Fibroblast of the aortic adventitia (primary cell): ENCODE measurements at regions not wholly inside any gene's neighbourhood (a gene's known extent, or its start where the extent isn't known, plus 50 kb on each side); places are given as distances from the start of the nearest gene placed in this dataset. TPM values are rescaled to one million over a fixed set of nuclear protein-coding genes. Genes with fewer than 3 reads are reported as not detected.
A peak's percentile ranks its signal among the peaks of the same experiment; 100 is the strongest.
"Not testable (repeated sequence)": the region's sequence is repeated elsewhere in the genome, so short reads cannot be mapped to it uniquely, and the experiment has no call there.

Experiments used
- DNase-seq: peaks from one replicate; pipeline ENCODE4 v3.0.0-alpha.2; 2010; ENCODE audit warnings: low read depth
- H3K4me3 ChIP-seq: 2 replicates; pipeline ENCODE4 v1.5.1; 2011; ENCODE audit warnings: low read depth, mild to moderate bottlenecking, control low read depth, low read length, moderate library complexity
- small RNA-seq: library from RNA; depleted of rRNA; stranded (forward); fragments of <200 nt; gene quantifications from one replicate; pipeline ENCODE3, GENCODE V24; 2012
- TF ChIP-seq, protein P1 (sequence below): IDR thresholded peaks from 2 replicates; pipeline ENCODE4 v1.5.1; 2011; ENCODE audit warnings: mild to moderate bottlenecking, low read length, control low read depth, inconsistent platforms; ENCODE audit not compliant: insufficient read depth

DNA sequence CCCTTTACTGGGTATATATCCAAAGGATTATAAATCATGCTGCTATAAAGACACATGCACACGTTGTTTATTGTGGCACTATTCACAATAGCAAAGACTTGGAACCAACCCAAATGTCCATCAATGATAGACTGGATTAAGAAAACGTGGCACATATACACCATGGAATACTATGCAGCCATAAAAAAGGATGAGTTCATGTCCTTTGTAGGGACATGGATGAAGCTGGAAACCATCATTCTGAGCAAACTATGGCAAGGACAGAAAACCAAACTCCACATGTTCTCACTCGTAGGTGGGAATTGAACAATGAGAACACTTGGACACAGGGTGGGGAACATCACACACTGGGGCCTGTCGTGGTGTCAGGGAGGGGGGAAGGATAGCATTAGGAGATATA lies 59.2 kb downstream of the CXorf49B start:
- not testable (repeated sequence) for DNase-seq, H3K4me3 ChIP-seq

DNA sequence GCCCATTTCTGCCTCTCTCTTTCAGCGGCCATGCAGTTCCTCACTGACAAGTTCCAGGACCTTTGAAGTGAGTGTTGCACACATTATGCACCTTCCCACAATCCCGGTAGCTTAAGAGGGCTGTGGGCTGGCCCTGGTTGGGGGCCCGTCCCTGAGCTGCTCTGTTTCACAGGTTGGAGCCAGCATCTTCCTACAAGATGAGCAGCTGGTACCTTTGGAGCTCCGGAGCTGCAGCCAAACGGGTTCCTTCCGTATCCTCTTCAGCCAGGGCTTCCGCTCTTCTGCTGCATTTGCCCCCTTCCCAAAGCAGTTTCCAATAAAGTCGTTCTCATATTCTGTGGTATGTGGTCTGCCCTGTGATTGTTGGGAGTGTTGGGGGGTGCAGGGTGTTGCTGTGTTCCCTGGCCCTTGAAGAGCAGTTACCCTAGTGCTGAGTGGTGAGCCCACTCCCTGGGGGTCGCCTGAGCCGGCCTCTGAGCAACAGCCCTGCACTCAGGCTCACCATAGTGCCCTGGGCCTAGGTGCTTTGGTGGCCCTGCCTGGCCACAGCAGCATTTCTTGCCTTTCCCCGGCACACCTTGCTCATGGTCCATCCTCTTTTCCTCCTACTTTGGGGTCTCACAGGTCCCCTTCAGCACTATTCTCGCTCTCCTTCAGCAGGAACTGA lies 60.4 kb downstream of the CXorf49B start:
- TF ChIP-seq, protein P1, sequence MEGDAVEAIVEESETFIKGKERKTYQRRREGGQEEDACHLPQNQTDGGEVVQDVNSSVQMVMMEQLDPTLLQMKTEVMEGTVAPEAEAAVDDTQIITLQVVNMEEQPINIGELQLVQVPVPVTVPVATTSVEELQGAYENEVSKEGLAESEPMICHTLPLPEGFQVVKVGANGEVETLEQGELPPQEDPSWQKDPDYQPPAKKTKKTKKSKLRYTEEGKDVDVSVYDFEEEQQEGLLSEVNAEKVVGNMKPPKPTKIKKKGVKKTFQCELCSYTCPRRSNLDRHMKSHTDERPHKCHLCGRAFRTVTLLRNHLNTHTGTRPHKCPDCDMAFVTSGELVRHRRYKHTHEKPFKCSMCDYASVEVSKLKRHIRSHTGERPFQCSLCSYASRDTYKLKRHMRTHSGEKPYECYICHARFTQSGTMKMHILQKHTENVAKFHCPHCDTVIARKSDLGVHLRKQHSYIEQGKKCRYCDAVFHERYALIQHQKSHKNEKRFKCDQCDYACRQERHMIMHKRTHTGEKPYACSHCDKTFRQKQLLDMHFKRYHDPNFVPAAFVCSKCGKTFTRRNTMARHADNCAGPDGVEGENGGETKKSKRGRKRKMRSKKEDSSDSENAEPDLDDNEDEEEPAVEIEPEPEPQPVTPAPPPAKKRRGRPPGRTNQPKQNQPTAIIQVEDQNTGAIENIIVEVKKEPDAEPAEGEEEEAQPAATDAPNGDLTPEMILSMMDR, result no peak
- no peak overlapping the region for H3K4me3 ChIP-seq
- DNase-seq, result no peak

DNA sequence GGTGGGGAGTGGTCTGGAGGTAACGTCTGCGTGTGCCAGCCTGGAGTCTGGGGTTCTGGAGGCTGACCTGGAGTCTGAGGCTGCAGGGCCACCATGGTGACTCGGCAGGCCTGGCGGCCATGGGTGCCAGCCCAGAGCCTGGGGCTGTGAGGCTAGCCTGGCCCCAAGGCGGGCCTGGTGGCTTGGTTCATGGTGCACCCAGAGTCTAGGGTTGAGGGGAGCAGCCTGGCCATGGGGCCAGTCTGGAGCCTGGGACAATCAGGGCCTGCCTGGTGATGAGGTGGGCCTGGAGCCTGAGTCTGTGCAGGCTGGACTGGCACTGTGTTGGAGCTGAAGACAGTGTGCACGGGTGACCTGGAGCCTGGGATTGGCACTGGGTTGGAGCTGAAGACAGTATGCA lies 64.9 kb downstream of the CXorf49B start:
- H3K4me3 ChIP-seq, result no peak overlapping the region
- TF ChIP-seq, protein P1, result no peak
- no peak for DNase-seq

DNA sequence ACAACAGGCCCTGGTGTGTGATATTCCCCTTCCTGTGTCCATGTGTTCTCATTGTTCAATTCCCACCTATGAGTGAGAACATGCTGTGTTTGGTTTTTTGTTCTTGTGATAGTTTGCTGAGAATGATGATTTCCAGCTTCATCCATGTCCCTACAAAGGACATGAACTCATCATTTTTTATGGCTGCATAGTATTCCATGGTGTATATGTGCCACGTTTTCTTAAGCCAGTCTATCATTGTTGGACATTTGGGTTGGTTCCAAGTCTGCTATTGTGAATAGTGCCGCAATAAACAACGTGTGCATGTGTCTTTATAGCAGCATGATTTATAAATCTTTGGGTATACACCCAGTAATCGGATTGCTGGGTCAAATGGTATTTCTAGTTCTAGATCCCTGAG lies 72.6 kb upstream of the NHSL2 start:
- H3K4me3 ChIP-seq, DNase-seq: not testable (repeated sequence)

DNA sequence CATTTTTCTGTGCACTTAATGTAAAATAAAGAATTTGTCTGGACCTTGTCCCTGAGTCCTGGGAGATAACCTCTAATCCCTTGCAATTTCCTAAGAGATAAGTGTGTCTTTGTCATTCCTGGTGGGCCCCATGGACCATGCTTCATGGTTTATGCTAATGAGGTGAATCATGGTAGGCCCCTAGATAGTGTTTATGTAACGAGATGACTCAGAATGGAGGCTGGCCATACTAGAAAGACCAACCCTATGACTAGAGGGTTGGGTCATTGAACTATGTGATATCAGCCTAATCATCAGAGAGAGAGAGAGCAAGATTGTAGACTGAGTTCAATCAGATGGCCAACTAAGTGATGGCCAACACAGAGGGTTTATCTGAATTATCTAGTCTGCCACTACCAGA lies 64.2 kb upstream of the NHSL2 start:
- TF ChIP-seq, protein P1, result no peak
- peak; percentile 48 for DNase-seq

DNA sequence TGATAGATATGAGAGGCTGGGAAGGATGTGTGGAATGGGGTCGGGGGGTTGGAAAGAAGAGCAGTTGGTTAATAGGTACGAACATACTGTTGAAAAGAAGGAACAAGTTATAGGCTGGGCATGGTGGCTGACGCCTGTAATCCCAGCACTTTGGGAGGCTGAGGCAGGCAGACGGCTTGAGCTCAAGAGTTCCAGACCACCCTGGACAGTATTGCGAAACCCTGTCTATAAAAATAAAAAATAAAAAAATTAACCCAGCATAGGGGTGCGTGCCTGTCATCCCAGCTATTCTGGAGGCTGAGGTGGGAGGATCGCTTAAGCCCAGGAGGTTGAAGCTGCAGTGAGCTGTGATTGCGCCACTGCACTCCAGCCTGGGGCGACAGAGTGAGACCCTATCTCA lies 58.5 kb upstream of the NHSL2 start:
- TF ChIP-seq, protein P1, result no peak
- no peak for DNase-seq
- H3K4me3 ChIP-seq, result no peak overlapping the region

More for the DNA sequence above, 64.2 kb upstream of the NHSL2 start:
- no peak overlapping the region for H3K4me3 ChIP-seq

DNA sequence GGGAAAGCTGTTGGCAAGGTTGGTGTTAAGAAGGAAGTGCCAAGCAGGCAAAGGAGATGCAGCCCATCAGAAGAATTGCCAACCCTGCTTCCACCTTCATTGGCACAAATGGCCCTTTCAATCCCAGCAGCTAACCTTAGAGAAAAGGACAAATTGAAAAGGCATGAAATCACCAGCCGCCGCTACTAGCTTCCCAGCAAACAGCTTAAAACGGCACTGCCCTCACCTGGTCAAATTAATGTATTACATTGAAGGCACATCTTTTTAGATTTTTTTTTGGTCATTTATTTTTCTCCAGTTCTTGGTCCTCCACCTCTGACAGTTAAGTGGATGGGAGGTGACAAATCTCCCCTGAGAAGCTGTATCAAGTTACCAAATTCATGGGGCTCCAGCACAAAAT lies 51.0 kb upstream of the NHSL2 start:
- TF ChIP-seq, protein P1, result peak; percentile 61
- DNase-seq, result peak; percentile 55
- no peak overlapping the region for H3K4me3 ChIP-seq

Small RNA genes lying in the stretch of these regions (small RNA-seq; reads per million reads assigned to genes)
- not detected for gene BX276092.3
